SHP77 treated with DMSO at 0.1 percent for 48 hours (cell line): ENCODE measurements at regions not wholly inside any gene's neighbourhood (a gene's known extent, or its start where the extent isn't known, plus 50 kb on each side); places are given as distances from the start of the nearest gene placed in this dataset.
"Not testable (repeated sequence)": the region's sequence is repeated elsewhere in the genome, so short reads cannot be mapped to it uniquely, and the experiment has no call there.

Source experiments
- DNase-seq: peaks from one replicate; lab custom pipeline; 2025; lab: John Stamatoyannopoulos, UW

DNA sequence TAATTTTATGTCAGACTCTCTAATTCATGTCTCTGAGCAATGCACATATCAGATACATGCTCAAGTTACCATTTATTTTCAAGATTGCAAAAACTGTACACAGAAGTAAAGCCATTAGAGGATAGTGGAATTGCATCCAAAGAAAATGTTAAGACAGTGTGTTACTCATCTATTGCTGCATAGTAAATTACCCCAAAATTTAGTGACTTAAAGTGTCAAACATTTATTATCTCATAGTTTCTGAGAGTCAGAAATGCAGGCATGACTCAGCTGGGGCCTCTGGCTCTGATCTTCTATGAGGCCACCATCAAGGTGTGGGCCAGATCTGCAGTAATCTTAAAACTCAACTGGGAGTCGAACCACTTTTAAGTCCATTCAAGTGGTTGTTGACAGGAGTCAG, 275.2 kb downstream of the QDPR start:
- no peak for DNase-seq

DNA sequence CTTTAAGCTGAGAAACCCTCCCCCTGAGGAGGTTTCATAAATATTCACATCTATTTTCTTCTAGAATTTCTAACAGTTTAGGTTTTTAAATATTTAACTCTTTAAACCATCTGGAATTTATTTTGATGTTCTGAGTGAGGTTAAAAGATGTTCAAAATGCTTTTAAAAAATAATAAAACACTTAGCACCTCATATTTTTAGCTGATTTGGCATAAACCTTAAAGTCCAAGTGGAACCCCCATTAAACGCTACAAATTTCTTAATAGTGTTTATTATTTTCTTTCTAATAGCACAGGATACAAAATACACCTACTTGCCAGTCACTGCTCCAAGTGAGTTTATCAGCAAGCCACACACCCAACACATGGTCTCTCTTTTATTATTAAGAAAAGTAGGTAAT, 277.2 kb downstream of the QDPR start:
- DNase-seq: no peak

DNA sequence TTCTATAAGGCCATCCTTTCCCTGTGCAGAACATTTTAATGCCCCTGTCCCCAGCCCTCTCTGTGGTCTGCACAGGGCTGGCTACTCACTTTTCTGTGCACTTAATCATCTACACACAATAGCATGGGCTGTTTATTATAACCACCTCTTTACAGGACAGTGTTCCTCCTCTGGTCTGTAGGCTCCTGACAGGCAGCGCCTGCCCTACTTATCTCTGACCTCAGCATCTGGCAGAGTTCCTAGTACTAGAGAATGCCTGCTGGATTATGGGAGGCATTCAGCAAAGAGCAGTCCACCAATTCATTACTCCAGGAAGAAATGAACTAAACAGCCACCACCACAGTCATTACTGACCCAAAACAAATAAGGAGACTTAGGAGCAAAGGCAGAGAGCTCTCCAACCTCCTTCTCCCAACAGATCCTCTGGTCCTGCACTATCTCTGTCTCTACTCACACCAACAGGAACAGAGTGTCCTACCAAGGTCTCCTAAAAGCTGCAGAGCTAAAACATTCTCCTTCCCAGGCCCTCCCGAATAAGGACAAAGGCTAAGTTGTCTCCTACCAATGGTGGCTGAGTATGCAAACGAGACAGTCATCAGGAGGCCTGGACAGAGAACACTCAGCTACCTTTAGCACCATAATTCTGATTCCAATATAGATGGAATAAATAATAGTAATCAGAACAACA, 279.2 kb downstream of the QDPR start:
- peak; percentile 22 for DNase-seq

DNA sequence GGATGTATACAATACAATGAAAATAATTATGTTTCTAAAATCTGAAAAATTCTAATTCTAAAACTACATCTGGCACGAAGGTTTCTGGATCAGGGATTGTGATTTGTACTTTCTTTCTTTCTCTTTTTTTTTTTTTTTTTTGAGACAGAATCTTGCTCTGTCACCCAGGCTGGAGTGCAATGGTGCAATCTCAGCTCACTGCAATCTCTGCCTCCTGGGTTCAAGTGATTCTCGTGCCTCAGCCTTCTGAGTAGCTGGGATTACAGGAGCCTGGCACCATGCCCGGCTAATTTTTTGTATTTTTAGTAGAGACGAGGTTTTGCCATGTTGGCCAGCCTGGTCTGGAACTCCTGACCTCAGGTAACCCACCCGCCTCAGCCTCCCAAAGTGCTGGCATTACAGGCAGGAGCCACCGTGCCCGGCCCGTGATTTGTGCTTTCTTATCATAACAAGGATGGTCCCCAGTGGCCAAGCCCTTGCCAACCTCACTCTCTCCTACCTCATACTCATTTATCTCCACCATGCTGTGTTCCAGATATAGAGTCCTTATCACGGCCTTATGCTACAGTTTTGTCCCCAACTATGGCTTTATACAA, 279.9 kb downstream of the QDPR start:
- DNase-seq: not testable (repeated sequence)

DNA sequence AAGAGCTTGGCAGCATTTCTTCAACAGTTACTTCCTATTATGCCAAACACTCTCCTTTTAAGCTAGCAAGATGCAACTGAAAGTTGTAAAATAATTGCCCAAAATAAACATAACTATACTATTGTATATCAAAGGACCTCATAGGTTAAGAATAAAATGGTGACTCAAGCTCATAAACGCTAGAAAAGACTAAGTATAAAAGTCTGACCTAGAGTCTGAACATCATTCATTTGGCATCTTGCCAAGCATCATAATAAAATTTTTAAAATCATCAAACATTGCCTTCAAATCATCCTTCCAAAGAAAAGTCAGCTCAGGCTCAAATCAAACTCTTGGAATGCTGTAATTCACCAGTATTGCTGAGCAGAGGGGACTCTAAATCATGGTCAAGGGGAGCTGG, 281.2 kb downstream of the QDPR start:
- no peak for DNase-seq

DNA sequence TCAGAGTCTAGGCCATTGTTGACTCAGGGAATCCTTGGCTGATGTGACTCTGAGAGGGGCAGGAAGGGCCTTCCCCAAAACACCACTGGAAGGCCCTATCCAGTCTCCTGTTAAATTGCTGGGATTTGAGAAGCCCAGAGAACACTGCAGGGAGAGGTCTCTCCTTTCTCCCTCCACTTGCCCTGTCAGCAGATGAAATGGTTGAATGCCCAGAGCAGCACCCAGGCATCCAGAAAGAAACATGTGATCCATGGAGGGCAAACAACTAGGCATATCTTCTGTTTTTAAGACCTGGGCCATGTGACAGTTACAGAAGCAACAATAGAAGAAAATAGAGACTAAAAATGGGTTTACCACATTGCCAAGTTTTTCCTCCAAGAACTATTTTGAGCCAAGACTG, 291.1 kb downstream of the QDPR start:
- DNase-seq: no peak

DNA sequence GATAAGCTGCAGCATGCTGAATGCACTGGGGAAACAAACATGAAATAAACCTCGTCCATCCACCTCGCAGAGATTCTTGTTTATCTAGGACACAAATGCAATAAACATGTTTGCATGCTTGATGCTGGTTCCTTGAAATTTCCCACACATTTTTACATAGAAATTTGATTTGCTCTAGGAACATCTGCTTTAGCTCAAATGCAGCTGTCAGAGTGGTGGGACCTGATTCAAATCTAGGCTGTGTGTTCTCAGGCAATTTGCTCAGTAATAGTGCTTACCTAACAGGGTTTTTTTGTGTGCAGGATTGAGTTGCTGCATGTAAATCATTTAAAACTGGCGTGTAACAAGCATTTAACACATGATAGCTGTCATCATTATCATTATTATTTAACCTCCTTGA, 293.1 kb downstream of the QDPR start:
- no peak for DNase-seq

DNA sequence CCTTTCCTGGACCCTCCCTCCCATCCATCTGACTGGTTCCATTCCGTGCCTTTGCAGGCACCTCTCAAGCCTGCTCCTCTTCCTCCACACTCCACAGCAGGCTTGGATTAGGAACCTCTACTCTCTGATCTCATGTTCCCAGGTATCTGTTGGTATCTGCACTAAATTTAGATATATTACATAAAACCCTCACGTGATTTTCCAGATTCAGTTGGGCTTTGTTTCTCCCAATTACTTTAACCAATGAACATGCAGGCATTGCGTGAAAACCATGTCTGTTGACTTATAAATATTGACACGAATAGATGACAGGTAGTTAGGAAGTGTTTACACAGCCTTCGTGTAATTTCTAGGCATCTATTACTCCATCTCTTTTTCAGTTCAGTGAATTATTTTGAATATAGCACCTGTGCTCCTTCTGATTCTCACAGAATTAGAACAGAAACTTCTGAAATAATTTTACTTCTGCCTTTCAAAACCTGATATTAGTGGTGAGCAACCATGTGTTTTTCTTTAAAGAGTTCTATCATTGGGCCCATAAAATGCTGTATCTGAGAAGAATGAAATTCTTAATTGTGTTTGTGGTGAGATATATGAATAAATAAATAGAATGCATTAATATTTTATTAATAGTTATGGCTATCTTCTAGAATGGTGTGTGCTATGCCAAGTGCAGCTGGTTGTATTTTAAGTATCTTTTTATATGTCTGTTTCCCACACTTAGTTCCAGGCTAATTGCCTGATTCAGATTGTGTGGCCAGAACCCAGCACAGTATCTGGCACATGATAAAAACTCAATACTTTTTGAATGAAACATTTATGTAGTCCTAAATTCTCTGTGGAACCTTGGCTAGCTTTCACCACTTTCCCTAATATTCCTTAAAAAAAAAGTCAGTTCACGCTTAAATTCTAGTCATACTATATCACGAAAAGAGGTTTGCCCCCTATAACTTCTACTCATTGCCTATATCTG, 304.8 kb downstream of the QDPR start:
- DNase-seq: peak; percentile 22

DNA sequence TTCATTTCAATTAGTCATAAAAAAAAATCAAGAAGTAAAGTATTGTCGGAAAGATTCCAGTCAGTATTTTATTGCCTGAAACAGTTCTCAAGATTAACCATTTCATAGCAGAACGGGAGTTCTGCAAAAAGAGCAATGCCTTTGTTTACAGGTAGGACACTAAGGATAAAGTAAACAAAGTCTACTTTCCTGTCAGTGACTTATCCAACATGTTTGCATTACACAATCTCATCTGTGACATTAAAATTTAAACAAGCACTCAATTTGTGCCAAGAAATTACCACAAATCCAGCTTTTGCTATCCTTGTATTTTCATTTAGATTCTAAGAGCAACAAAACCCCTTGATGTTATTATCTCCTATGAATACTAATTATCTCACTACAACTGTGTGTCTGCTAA, 306.5 kb upstream of the LDB2 start:
- DNase-seq: no peak

DNA sequence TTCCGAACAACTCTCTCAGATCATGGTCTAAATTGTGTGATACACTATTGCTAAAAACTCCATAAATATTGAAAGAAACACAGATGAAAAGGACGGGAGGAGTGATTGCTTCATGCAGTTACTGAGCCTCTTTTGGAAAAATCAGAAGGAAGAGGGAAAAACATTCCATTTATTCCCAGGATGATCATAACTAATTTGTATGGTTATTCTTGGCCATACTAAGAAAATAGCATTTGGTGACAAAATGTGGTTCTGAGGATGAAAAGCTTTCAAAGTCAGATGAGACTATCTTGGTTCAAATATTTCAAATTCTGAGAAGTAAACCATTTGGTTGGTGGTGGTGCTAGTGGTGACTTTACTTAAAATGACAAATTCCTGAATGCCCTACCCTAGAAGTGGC, 305.4 kb upstream of the LDB2 start:
- no peak for DNase-seq

DNA sequence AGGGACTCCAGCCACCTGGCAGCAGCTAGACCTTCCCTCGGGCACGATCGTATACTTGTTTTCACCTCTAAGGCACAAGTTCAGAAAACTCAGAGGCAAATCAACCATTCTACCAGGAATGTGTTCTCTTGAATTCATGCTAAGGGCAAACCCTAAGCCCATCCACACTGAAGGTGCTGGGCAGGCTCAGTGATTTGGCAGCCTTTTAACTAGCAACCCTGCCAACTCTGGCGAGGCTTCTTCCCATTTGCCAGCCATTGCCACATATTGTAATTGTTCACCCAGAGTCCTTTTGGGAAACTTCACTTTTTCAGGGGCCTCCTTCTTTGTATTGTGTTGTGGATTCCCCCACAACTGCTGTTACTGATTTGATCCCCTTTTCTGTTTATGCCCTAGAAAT, 298.6 kb upstream of the LDB2 start:
- DNase-seq: no peak

DNA sequence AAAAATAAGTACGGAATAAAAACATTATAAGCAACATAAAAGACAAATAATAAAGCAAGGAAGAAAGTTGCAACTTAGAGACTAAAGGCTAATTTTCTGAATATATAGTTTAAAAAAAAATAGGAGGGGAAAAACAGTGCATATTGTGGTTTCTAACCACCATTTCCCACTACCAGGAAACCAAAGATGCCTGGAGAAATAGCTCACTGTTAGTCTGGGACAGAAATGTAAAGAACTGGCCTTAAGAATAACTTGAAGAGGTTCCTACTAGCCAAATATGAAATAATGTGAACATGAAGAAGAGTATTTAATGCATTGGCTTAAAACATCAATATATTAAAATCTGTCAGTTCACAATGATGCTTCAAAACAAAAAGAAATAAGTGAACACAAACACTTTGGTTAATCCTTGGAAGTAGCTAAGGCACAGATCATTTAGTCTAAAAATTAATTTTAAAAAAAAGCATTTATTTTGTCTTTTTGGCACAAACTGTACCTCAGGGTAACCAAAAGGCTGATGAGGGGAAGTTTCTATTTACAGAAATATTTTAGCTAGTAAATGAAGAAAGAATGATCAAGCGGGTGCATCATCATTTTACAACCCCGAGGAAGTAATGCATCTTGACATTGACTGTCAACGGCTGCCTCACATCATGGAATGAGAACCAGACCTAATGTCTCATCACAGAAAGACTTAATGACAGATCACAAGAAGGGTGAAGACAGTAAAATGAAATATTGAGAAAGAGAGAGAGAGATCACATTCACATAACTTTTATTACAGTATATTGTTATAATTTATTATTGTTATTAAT, 297.2 kb upstream of the LDB2 start:
- no peak for DNase-seq

DNA sequence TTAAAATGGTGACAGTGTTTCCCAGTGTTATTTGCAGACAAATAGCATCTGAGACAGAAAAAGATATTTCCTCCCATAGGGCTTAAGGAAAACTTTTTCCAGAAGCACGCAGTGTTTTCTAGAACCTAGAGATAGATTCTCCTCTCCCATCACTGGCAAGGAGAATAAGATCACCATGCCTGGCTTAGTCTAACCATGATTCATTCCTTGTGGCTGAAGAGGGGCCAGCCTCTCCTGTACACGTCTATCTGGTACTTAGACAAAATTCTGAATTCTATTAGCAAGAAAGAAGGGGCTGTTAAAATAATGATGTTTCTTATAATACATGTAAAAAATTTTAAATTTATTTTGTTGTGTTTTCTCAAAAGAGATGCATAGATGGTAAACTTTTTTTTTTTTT, 296.1 kb upstream of the LDB2 start:
- no peak for DNase-seq

DNA sequence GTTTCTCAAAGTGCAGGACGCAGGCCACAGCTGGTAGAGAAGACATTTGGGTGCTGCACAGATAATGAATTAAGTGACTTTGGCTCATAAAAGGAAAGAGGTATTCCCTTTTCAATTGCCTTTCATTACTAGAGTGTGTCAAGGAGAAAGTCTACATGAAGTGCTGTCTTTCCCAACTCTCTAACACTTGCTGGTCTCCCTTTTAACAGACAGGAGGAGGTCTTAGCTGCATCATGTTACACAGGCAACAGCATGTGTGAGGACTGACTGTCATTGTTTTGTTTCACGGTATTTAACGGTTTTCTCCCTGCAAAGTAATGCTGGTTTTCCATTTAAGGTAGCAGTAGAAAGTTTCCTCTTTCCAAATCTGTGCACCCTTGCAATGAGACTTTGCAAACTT, 291.3 kb upstream of the LDB2 start:
- no peak for DNase-seq

DNA sequence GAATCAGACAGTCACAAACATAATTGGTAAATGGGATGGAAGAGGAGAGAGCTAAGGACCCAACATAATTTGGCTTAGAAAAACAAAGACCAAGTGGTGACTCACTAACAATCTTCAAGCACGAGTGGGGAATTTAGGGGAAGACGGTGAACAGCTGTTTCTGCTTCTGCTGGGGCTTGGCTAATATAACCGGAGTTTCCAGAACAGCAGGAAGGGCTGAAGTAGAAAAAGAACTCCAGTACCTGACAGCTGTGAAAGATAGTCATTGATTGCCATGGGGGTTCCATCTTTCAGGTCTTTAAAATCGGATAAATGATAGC, 290.9 kb upstream of the LDB2 start:
- no peak for DNase-seq

DNA sequence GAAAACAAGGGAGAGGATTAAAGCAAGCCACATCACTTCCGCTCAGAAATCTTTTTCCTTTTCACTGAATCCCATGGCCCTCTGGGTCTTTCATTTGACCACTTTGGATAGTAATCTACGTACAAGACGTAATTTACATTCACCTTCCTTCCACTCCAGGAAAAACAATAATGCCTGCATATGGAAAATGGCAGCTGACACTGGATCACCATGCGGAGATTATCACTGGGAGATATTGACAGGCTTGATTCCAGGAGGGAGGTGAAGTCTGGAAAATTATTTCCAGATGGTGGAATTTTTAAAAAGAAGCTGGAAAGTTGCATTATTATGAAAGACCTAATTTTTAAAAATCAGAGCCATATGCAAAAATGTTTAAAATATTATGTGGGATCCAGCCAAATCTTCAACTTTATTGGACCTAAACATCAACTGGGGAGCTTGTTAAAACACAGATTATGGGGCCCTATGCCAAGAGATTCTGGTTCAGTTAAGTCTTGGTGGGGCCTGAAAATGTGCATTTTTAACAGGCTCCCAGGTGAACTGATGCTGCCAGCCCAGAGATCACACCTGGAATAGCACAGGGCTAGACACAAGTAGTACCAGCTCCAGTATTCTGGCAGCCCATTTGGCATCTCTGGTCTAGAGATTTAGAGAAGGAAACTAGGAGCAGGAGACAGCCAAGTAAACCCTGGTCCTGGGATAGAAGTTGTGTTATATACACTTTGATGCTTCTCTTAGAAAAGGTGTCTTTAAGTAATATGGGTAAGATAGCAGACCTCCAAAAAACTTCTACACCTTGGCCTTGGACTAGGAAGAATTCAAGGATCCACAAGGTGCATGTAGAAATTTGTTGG, 290.3 kb upstream of the LDB2 start:
- DNase-seq: no peak

DNA sequence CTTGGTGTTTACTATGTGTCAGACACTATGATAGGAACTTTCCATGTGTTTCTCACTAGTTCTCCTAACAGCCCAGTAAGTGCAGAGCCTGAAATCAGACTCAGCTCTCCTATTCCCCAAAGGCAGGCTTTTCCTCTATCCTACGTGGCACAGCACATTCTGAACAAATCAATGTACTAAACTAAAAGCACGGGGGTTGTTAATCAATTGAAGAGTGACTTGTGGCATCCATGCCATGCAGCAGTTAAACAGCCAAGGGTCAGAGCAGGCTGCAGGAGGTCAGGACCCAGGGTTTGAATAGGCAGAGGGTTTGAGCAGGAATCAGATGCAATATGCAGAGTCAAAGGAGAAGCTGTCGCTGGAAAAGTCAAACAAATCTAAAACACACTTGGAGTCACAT, 289.7 kb upstream of the LDB2 start:
- no peak for DNase-seq

DNA sequence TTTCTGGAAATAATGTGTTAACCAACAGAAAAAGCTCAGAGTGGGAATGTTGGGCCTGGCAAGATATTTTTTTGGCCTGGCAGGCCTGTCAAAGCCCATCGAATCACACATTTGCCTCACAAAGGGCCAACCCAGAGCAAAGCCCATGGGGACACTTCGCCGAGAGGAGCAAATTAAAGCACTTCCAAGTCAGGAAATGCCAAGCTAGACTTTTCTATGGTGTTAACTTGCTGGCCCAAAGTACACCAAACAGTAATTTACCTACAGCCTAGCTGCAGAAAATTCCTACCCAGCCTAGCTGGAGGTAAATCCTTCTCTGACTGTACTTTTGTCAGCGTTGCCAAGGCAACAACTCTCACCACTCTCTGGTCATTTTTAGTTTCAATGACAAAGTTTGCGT, 288.6 kb upstream of the LDB2 start:
- DNase-seq: no peak

DNA sequence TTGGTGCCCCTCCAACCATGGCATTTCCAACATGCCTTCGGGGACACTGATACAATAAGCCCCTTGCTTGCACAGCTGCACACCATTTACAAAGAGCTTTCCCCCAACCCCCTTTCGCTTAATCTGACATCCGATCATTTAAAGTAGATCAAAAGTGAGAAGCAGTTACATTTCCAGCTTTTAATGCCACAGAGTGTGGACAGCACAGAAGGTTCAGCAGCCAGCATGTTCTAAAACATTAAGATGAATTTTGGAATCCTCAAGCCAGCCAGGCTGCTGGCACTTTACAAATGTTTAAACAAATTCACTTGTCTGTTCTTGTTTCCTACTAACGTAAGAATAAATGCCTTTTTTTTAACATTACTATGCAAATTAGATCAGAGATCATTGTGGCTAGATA, 284.4 kb upstream of the LDB2 start:
- no peak for DNase-seq

DNA sequence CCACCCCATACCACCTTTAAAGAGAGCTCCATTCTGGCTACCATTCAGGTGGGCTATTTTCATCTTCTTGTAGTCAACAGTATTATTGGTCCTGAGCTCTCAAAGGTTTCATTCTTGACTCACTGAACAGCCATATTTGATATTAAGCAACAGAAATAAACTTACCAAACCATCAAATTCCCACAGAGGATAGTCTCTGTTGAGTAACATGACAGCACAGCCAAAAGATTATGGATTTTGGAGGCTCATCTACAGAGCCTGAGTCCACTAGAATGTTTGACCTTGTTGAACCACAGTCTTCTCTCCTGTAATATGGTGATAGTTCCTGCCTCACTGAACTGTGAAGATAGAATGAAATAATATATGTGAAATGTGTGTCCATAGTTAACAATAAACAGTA, 276.3 kb upstream of the LDB2 start:
- DNase-seq: no peak

DNA sequence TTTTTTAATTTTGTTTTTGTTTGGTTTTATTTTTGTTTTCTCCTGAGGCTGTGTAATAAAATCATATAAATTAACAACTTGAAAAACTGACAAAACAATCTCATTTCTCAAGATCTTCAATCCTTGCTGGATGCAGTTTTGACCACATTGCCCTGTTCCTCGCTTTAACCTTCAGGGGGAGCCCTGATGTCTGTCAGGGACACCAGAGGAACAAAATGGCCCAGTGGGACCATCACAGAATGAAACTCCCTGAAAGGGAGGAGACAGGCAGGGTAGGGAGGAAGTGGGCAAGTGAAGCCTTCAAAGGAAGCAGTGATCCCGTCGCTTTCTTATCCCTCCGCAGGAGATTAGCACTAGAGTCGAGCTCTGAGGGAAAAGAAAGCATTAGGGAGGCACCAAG, 274.9 kb upstream of the LDB2 start:
- no peak for DNase-seq

DNA sequence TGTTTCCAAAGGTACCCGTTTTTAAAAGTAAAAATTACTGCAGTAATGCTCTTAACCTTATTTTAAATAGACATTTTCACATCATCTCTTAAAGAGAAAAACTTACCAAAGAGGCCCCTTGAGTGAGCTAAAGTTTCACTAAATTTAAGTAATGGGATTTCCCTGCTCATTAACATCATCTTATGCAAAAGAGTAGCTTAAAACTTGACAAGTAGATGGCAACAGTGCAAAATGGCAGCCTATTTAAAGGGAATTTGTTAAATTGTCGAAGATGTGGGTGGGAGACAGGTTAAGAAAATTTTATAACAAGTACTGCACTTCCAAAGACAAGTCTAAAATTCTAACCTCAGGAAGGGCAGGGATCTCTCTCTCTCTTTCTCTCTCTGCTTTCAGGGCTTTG, 271.7 kb upstream of the LDB2 start:
- DNase-seq: no peak
